Endothelial cell of umbilical vein (primary cell): ENCODE measurements at regions not wholly inside any gene's neighbourhood (a gene's known extent, or its start where the extent isn't known, plus 50 kb on each side); places are given as distances from the start of the nearest gene placed in this dataset.

ENCODE experiments used
- BruUV-seq: library from RNA; stranded (reverse); fragments of 400-500 nt; replicated peaks from 2 replicates; lab custom pipeline; 2021; lab: Mats Ljungman, UMichigan
- CTCF ChIA-PET: fragments of 300-600, 350-600 bp; sonication (Branson Sonifier 250); formaldehyde crosslinking; loops from one replicate; lab custom pipeline; 2021; ENCODE audit warnings: antibody characterized with exemption, inconsistent platforms; lab: Charles Lee
- POLR2A ChIA-PET: fragments of 300-600, 350-600 bp; sonication (Branson Sonifier 250); formaldehyde crosslinking; loops from one replicate; lab custom pipeline; 2021; ENCODE audit warnings: antibody characterized with exemption, inconsistent platforms; lab: Charles Lee
- DNase-seq: peaks from one replicate; pipeline ENCODE4 v3.0.0-alpha.2; 2011; ENCODE audit warnings: low read depth, low spot score
- FAIRE-seq: peaks from 2 replicates; lab custom pipeline; 2011; peaks lifted over from hg19 to GRCh38; lab: Jason Lieb, UNC
- H2AFZ ChIP-seq: 2 replicates; pipeline ENCODE4 v1.6.0; 2012; ENCODE audit warnings: low read depth, low read length, control low read depth, inconsistent platforms
- H3K27ac ChIP-seq: 2 replicates; pipeline ENCODE4 v1.5.1; 2011; ENCODE audit warnings: low read depth, mild to moderate bottlenecking, control low read depth, low read length, moderate library complexity; ENCODE audit not compliant: insufficient read depth
- H3K27me3 ChIP-seq, 2 experiments: 2 replicates each; pipeline versions ENCODE4 v1.6.0 to v1.6.1; 2011; ENCODE audit warnings: low read length in 2 of 2, mixed read lengths in 1 of 2; ENCODE audit not compliant: control insufficient read depth in 2 of 2, insufficient read depth in 2 of 2
- H3K36me3 ChIP-seq, 2 experiments: 2 replicates in 1 of 2; 3 replicates in 1 of 2; pipeline ENCODE4 v1.5.1; 2011; ENCODE audit warnings: low read length in 2 of 2, mild to moderate bottlenecking in 1 of 2, moderate library complexity in 1 of 2; ENCODE audit not compliant: control insufficient read depth in 2 of 2, insufficient read depth in 2 of 2; ENCODE audit errors: extremely low read depth in 1 of 2
- H3K4me1 ChIP-seq: 3 replicates; pipeline ENCODE4 v1.5.1; 2011; ENCODE audit warnings: mild to moderate bottlenecking, low read length; ENCODE audit not compliant: control insufficient read depth, insufficient read depth; ENCODE audit errors: extremely low read depth
- H3K4me2 ChIP-seq: 2 replicates; pipeline ENCODE4 v1.6.1; 2011; ENCODE audit warnings: low read length, control low read depth, mixed read lengths; ENCODE audit not compliant: insufficient read depth
- H3K4me3 ChIP-seq, 3 experiments: fragments of 200-600 bp in 1 of 3; sonication (generic), shearing (Covaris generic) in 1 of 3; replicated peaks in 1 of 3; 2 replicates each; pipeline ENCODE4 v1.5.1; 2011 to 2016; ENCODE audit warnings: control low read depth in 3 of 3, low read length in 3 of 3, mild to moderate bottlenecking in 2 of 3, inconsistent platforms in 1 of 3, low read depth in 1 of 3, moderate library complexity in 1 of 3; ENCODE audit not compliant: insufficient read depth in 1 of 3
- H3K79me2 ChIP-seq: 2 replicates; pipeline ENCODE4 v1.6.0; 2012; ENCODE audit warnings: low read length, inconsistent platforms; ENCODE audit not compliant: control insufficient read depth, insufficient read depth
- H3K9ac ChIP-seq: replicated peaks from 2 replicates; pipeline ENCODE3; 2011; ENCODE audit warnings: low read length, control low read depth; ENCODE audit not compliant: insufficient read depth; ENCODE audit errors: extremely low read depth
- H3K9me1 ChIP-seq: replicated peaks from 3 replicates; pipeline ENCODE4 v1.6.0; 2011; ENCODE audit warnings: mild to moderate bottlenecking, low read length; ENCODE audit not compliant: control insufficient read depth, insufficient read depth; ENCODE audit errors: extremely low read depth
- H3K9me3 ChIP-seq: replicated peaks from 2 replicates; pipeline ENCODE4 v1.5.1; 2012; ENCODE audit warnings: low read length, inconsistent platforms; ENCODE audit not compliant: control insufficient read depth, insufficient read depth
- H4K20me1 ChIP-seq: replicated peaks from 2 replicates; pipeline ENCODE3; 2011; ENCODE audit warnings: mild to moderate bottlenecking, low read length; ENCODE audit not compliant: control insufficient read depth, insufficient read depth; ENCODE audit errors: extremely low read depth
- EZH2 ChIP-seq: IDR thresholded peaks from 2 replicates; pipeline ENCODE4 v1.6.1; 2012; ENCODE audit warnings: borderline replicate concordance, low read depth, mild to moderate bottlenecking, moderate library complexity, low read length, inconsistent platforms; ENCODE audit not compliant: severe bottlenecking
- FOS ChIP-seq: IDR thresholded peaks from 2 replicates; pipeline ENCODE4 v1.6.1; 2011; ENCODE audit warnings: mild to moderate bottlenecking, low read length, moderate library complexity, borderline replicate concordance; ENCODE audit not compliant: insufficient read depth
- GATA2 ChIP-seq: IDR thresholded peaks from 2 replicates; pipeline ENCODE4 v1.7.0; 2011; ENCODE audit warnings: low read depth, mild to moderate bottlenecking, moderate library complexity, mixed read lengths, low read length; ENCODE audit not compliant: insufficient read length, insufficient read depth
- JUN ChIP-seq: IDR thresholded peaks from 2 replicates; pipeline ENCODE4 v1.6.1; 2011; ENCODE audit warnings: borderline replicate concordance, low read depth; ENCODE audit not compliant: insufficient read length, insufficient read depth
- MYC ChIP-seq: IDR thresholded peaks from one replicate; pipeline ENCODE4 v1.6.1; 2011; ENCODE audit warnings: mild to moderate bottlenecking, low read depth, low read length
- POLR2A ChIP-seq: IDR thresholded peaks from 2 replicates; pipeline ENCODE4 v1.6.1; 2012; ENCODE audit warnings: low read depth, mild to moderate bottlenecking, control low read depth, low read length
- POLR2AphosphoS5 ChIP-seq: IDR thresholded peaks from 2 replicates; pipeline ENCODE4 v1.6.1; 2012; ENCODE audit warnings: low read depth, mild to moderate bottlenecking, control low read depth, low read length, moderate library complexity; ENCODE audit not compliant: insufficient read depth
- dilution Hi-C: fragments of 300-500 bp; cut with MboI; formaldehyde crosslinking; loops from one replicate; pipeline ENCODE4 v1.15.0; 2019; ENCODE audit warnings: low sequenced_read_pairs; ENCODE audit not compliant: extremely low pct_ligation_motif_present
- intact Hi-C: fragments of 100-400 bp; cut with micrococcal nuclease; formaldehyde crosslinking; loops from one replicate; pipeline ENCODE4 v1.10.0; 2022
- TF ChIP-seq, protein P1 (sequence below), 2 donors: IDR thresholded peaks; 1 replicate in 1 of 2; 2 replicates in 1 of 2; pipeline ENCODE4 v1.5.1; 2011; ENCODE audit warnings: low read length in 2 of 2, mild to moderate bottlenecking in 2 of 2, moderate library complexity in 2 of 2, control low read depth in 1 of 2, inconsistent platforms in 1 of 2, low read depth in 1 of 2; ENCODE audit not compliant: insufficient read depth in 1 of 2; ENCODE audit errors: extremely low read depth in 1 of 2
- TF ChIP-seq, protein P2 (sequence below): IDR thresholded peaks from 2 replicates; pipeline ENCODE4 v1.6.1; 2011; ENCODE audit not compliant: insufficient read depth, insufficient read length

DNA sequence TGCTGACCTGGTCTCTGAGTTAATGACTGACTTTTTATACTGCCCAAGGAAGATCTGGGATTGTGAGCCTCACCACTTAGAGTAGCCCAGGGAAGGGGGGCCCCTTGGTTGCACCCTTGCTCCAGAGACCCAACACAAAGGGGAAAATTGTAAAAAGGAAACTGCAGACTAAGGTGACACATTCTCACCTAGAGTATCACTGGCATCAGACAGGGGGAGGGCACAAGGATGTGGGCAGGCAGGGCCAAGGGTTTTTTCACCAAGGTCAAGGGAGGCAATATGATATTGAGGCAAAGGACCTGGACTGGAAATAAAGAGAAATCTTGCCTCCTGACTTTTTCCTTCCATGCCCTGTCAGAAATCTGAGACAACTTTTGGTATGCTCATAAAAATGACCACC, 386.2 kb upstream of the FGF16 start:
- ChIA-PET CTCF (no interaction called here), POLR2A (no interaction called here)
- dilution Hi-C loops (no loop called here), intact Hi-C loops (no loop called here)
- Histone ChIP-seq H3K36me3 (no peaks in the 10 kb centered on the region), H3K27me3 (no peaks in the 10 kb centered on the region), H3K9me1 (no peaks in the 10 kb centered on the region), H3K9me3 (no peaks in the 10 kb centered on the region), H3K79me2 (no peaks in the 10 kb centered on the region), H3K9ac (no peak overlapping the region), H3K4me2 (no peak overlapping the region), H3K27ac (no peak overlapping the region), H2AFZ (no peak overlapping the region), H4K20me1 (no peaks in the 10 kb centered on the region), H3K4me3 (no peak overlapping the region), H3K4me1 (no peaks in the 10 kb centered on the region)
- DNase-seq (no peak), FAIRE-seq (no peak)
- no TSS peak for BruUV-seq
- TF ChIP-seq POLR2A, result no peak
- TF ChIP-seq EZH2, result no peak
- TF ChIP-seq, protein P1, sequence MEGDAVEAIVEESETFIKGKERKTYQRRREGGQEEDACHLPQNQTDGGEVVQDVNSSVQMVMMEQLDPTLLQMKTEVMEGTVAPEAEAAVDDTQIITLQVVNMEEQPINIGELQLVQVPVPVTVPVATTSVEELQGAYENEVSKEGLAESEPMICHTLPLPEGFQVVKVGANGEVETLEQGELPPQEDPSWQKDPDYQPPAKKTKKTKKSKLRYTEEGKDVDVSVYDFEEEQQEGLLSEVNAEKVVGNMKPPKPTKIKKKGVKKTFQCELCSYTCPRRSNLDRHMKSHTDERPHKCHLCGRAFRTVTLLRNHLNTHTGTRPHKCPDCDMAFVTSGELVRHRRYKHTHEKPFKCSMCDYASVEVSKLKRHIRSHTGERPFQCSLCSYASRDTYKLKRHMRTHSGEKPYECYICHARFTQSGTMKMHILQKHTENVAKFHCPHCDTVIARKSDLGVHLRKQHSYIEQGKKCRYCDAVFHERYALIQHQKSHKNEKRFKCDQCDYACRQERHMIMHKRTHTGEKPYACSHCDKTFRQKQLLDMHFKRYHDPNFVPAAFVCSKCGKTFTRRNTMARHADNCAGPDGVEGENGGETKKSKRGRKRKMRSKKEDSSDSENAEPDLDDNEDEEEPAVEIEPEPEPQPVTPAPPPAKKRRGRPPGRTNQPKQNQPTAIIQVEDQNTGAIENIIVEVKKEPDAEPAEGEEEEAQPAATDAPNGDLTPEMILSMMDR (IDR thresholded peaks at IDR 0.05; ENCODE audit: extremely low read depth in 1 of 2, insufficient read depth in 1 of 2, low read depth in 1 of 2, low read length in 2 of 2), result no peak
- no peak for TF ChIP-seq JUN
- no peak for TF ChIP-seq GATA2
- TF ChIP-seq MYC, result no peak
- no peak for TF ChIP-seq FOS

DNA sequence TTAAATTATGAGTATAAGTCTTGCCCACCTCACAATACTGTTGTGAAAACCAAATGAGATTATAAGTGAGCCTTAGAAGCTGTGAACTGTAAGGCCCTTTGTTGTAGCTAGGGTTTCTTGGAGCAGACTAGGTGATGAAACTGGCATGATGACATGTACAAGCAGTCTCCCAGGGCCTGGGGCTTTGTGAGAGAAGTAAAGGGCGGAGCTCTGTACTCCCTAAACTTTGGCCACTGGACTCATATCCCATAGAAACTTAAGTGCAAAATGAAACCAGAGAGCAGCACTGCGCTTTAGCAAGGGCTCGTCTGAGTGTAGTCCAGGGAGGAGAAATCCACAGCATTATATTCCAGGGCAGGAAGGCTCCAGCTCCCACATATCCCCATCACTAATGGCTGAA, 385.6 kb upstream of the FGF16 start:
- DNase-seq (no peak), FAIRE-seq (no peak)
- H3K27ac ChIP-seq, result no peak overlapping the region
- ChIA-PET CTCF (no interaction called here), POLR2A (no interaction called here)
- H3K9me3 ChIP-seq, result no peaks in the 10 kb centered on the region
- no peak overlapping the region for H3K4me3 ChIP-seq
- no peaks in the 10 kb centered on the region for H4K20me1 ChIP-seq
- H3K9ac ChIP-seq, result no peak overlapping the region
- H3K4me2 ChIP-seq, result no peak overlapping the region
- BruUV-seq, result no TSS peak
- H2AFZ ChIP-seq, result no peak overlapping the region
- dilution Hi-C loops, result no loop called here
- H3K9me1 ChIP-seq, result no peaks in the 10 kb centered on the region
- H3K79me2 ChIP-seq, result no peaks in the 10 kb centered on the region
- intact Hi-C loops, result no loop called here
- H3K36me3 ChIP-seq, result no peaks in the 10 kb centered on the region
- H3K27me3 ChIP-seq, result no peaks in the 10 kb centered on the region
- no peak for TF ChIP-seq POLR2AphosphoS5
- TF ChIP-seq, protein P2, sequence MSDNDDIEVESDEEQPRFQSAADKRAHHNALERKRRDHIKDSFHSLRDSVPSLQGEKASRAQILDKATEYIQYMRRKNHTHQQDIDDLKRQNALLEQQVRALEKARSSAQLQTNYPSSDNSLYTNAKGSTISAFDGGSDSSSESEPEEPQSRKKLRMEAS, result no peak
- no peak for TF ChIP-seq POLR2A
- no peak for TF ChIP-seq GATA2
- TF ChIP-seq JUN, result no peak
- no peak for TF ChIP-seq MYC
- TF ChIP-seq, protein P1 (IDR thresholded peaks at IDR 0.05; ENCODE audit: extremely low read depth in 1 of 2, insufficient read depth in 1 of 2, low read depth in 1 of 2, low read length in 2 of 2), result no peak
- no peak for TF ChIP-seq FOS
- TF ChIP-seq EZH2, result no peak
- H3K4me1 ChIP-seq, result no peaks in the 10 kb centered on the region
